Uterus (tissue), 2 donors: ENCODE measurements at regions not wholly inside any gene's neighbourhood (a gene's known extent, or its start where the extent isn't known, plus 50 kb on each side); places are given as distances from the start of the nearest gene placed in this dataset.

Experiments used
- POLR2A ChIP-seq, 2 donors: fragments of 450-650 bp; IDR thresholded peaks; one replicate each; pipeline ENCODE4 v1.6.1; 2016; ENCODE audit warnings: antibody characterized with exemption in 2 of 2, mild to moderate bottlenecking in 1 of 2, moderate library complexity in 1 of 2
- TF ChIP-seq, protein P1 (sequence below), 4 experiments: fragments of 200-600 bp in 2 of 4; fragments of 450-650 bp in 2 of 4; sonication (generic) in 2 of 4; IDR thresholded peaks; one replicate each; pipeline ENCODE4 v1.5.1; 2016 to 2019; ENCODE audit warnings: antibody characterized with exemption in 4 of 4, mild to moderate bottlenecking in 2 of 4, moderate library complexity in 1 of 4

DNA sequence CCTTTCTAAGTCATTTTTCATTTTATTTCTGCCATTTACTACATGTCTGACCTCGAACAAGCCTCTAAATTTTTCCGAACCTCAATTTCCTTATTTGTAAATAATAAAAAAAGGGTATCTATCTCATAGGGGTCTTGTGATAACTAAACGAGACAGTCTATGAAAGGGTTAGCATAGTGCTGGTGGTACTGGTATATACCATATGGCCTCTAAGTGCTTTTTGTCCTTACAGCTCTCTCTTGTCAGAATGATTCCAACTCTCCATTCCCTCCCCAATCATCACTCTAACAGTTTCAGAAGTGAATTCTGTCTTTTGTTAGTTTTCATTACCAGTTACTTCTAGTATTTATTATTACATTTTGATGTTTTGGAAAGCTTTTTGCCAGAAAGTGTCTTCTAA, 85.5 kb upstream of the ACTBL2 start:
- no peak for TF ChIP-seq POLR2A (IDR thresholded peaks at IDR 0.05)
- TF ChIP-seq, protein P1, sequence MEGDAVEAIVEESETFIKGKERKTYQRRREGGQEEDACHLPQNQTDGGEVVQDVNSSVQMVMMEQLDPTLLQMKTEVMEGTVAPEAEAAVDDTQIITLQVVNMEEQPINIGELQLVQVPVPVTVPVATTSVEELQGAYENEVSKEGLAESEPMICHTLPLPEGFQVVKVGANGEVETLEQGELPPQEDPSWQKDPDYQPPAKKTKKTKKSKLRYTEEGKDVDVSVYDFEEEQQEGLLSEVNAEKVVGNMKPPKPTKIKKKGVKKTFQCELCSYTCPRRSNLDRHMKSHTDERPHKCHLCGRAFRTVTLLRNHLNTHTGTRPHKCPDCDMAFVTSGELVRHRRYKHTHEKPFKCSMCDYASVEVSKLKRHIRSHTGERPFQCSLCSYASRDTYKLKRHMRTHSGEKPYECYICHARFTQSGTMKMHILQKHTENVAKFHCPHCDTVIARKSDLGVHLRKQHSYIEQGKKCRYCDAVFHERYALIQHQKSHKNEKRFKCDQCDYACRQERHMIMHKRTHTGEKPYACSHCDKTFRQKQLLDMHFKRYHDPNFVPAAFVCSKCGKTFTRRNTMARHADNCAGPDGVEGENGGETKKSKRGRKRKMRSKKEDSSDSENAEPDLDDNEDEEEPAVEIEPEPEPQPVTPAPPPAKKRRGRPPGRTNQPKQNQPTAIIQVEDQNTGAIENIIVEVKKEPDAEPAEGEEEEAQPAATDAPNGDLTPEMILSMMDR (IDR thresholded peaks at IDR 0.05): no peak
